ENCODE measurements at regions not wholly inside any gene's neighbourhood (a gene's known extent, or its start where the extent isn't known, plus 50 kb on each side); places are given as distances from the start of the nearest gene placed in this dataset.

- TF ChIP-seq CTCF (conservative IDR thresholded peaks at IDR 0.05 in 1 of 2, IDR thresholded peaks at IDR 0.05 in 1 of 2; ENCODE audit: low read depth in 1 of 2, low read length in 2 of 2) (no peak), EZH2 (IDR thresholded peaks at IDR 0.05; ENCODE audit: low read length, missing control alignments) (no peak)
Measured at GRCh38 chr14:56046546-56046945, 71.7 kb upstream of the PELI2 start.
